ENCODE measurements at regions not wholly inside any gene's neighbourhood (a gene's known extent, or its start where the extent isn't known, plus 50 kb on each side); places are given as distances from the start of the nearest gene placed in this dataset.

- no peak for TF ChIP-seq POLR2A (IDR thresholded peaks at IDR 0.05)
- TF ChIP-seq CTCF (IDR thresholded peaks at IDR 0.05) = no peak
- no peak for TF ChIP-seq POLR2AphosphoS5 (IDR thresholded peaks at IDR 0.05)
- no peak for TF ChIP-seq EP300 (IDR thresholded peaks at IDR 0.05)
Observed at GRCh38 chr10:2660276-2660675, 407.1 kb upstream of the PFKP start.

Data from sigmoid colon (tissue), 4 donors.